ENCODE measurements at regions not wholly inside any gene's neighbourhood (a gene's known extent, or its start where the extent isn't known, plus 50 kb on each side); places are given as distances from the start of the nearest gene placed in this dataset.

- no peak for TF ChIP-seq CTCF (IDR thresholded peaks at IDR 0.05)
- no peak for TF ChIP-seq EZH2 (IDR thresholded peaks at IDR 0.05; ENCODE audit: borderline replicate concordance, insufficient read depth, low read depth, low read length, poor library complexity, severe bottlenecking)
Measured at GRCh38 chr12:69024413-69024812, 91.4 kb upstream of the CPM start.
